SK-N-SH (cell line): ENCODE measurements at regions not wholly inside any gene's neighbourhood (a gene's known extent, or its start where the extent isn't known, plus 50 kb on each side); places are given as distances from the start of the nearest gene placed in this dataset.
"Not testable (repeated sequence)": the region's sequence is repeated elsewhere in the genome, so short reads cannot be mapped to it uniquely, and the experiment has no call there.

Source experiments
- CTCF ChIA-PET: fragments of 300-600, 350-600 bp; formaldehyde crosslinking; extraction: SDS; loops from one replicate; lab custom pipeline; 2021; lab: Yijun Ruan, JAX
- POLR2A ChIA-PET: fragments of 350-600 bp; sonication (Branson Sonifier 250); formaldehyde crosslinking; extraction: SDS; loops from one replicate; lab custom pipeline; 2020; ENCODE audit warnings: antibody characterized with exemption, inconsistent platforms; lab: Yijun Ruan, JAX
- DNase-seq: peaks from one replicate; pipeline ENCODE4 v3.0.0; 2012
- H2AFZ ChIP-seq: fragments of 200-600 bp; sonication (generic); 2 replicates; pipeline ENCODE4 v1.8.1; 2016; ENCODE audit warnings: antibody characterized with exemption, mild to moderate bottlenecking, low read depth
- H3F3A ChIP-seq: fragments of 200-600 bp; sonication (generic); replicated peaks from 2 replicates; pipeline ENCODE3; 2016; ENCODE audit warnings: antibody characterized with exemption, mild to moderate bottlenecking; ENCODE audit not compliant: insufficient read depth
- H3K27ac ChIP-seq, 2 experiments: fragments of 200-500 bp in 1 of 2; fragments of 200-600 bp in 1 of 2; sonication (Bioruptor generic) in 1 of 2; sonication (generic), shearing (Covaris generic) in 1 of 2; 2 replicates each; pipeline versions ENCODE4 v1.5.1 to v1.6.1; 2014 to 2016; ENCODE audit warnings: low read depth in 2 of 2, inconsistent platforms in 1 of 2, low read length in 1 of 2, mild to moderate bottlenecking in 1 of 2, mixed read lengths in 1 of 2
- H3K27me3 ChIP-seq: fragments of 200-600 bp; sonication (generic), shearing (Covaris generic); 2 replicates; pipeline ENCODE4 v1.6.1; 2016; ENCODE audit warnings: mixed run types; ENCODE audit not compliant: insufficient read depth
- H3K36me3 ChIP-seq, 2 experiments: fragments of 200-500 bp in 1 of 2; fragments of 200-600 bp in 1 of 2; sonication (Bioruptor generic) in 1 of 2; sonication (generic) in 1 of 2; replicated peaks in 1 of 2; 2 replicates each; pipeline versions ENCODE3 to v1.5.1; 2014 to 2016; ENCODE audit warnings: low read length in 1 of 2, mild to moderate bottlenecking in 1 of 2; ENCODE audit not compliant: insufficient read depth in 2 of 2, control insufficient read depth in 1 of 2
- H3K4me1 ChIP-seq, 2 experiments: fragments of 200-500 bp in 1 of 2; fragments of 200-600 bp in 1 of 2; sonication (Bioruptor generic) in 1 of 2; sonication (generic), shearing (Covaris generic) in 1 of 2; 2 replicates each; pipeline versions ENCODE4 v1.5.1 to v1.6.1; 2014 to 2016; ENCODE audit warnings: low read depth in 1 of 2, low read length in 1 of 2, mixed run types in 1 of 2; ENCODE audit not compliant: insufficient read depth in 2 of 2, control insufficient read depth in 1 of 2
- H3K4me2 ChIP-seq: fragments of 200-600 bp; sonication (generic), shearing (Covaris generic); 2 replicates; pipeline ENCODE4 v1.6.1; 2017; ENCODE audit warnings: mixed run types
- H3K4me3 ChIP-seq, 2 experiments: fragments of 200-500 bp in 1 of 2; fragments of 200-600 bp in 1 of 2; sonication (Bioruptor generic) in 1 of 2; sonication (generic), shearing (Covaris generic) in 1 of 2; 2 replicates each; pipeline versions ENCODE4 v1.5.1 to v1.8.1; 2014 to 2016; ENCODE audit warnings: low read depth in 2 of 2, inconsistent platforms in 1 of 2, low read length in 1 of 2, mild to moderate bottlenecking in 1 of 2, mixed read lengths in 1 of 2, moderate library complexity in 1 of 2
- H3K79me2 ChIP-seq: fragments of 200-600 bp; sonication (generic); 2 replicates; pipeline ENCODE4 v1.8.1; 2017; ENCODE audit warnings: mild to moderate bottlenecking; ENCODE audit not compliant: insufficient read depth
- H3K9ac ChIP-seq: fragments of 200-600 bp; sonication (generic); 2 replicates; pipeline ENCODE4 v1.6.1; 2017; ENCODE audit warnings: mixed run types
- H3K9me2 ChIP-seq: fragments of 200-600 bp; sonication (generic); 2 replicates; pipeline ENCODE4 v1.6.1; 2017; ENCODE audit warnings: mixed run types
- H3K9me3 ChIP-seq: fragments of 200-600 bp; sonication (generic); 2 replicates; pipeline ENCODE4 v1.6.1; 2017; ENCODE audit warnings: mixed run types, mild to moderate bottlenecking, moderate library complexity
- H4K20me1 ChIP-seq: fragments of 200-600 bp; sonication (generic); 2 replicates; pipeline ENCODE4 v1.6.1; 2017; ENCODE audit warnings: mild to moderate bottlenecking, mixed run types; ENCODE audit not compliant: insufficient read depth
- CHD2 ChIP-seq: fragments of 150-350 bp; IDR thresholded peaks from 2 replicates; pipeline ENCODE4 v1.6.1; 2018; ENCODE audit warnings: low read length; ENCODE audit not compliant: partially characterized antibody
- ELF1 ChIP-seq: IDR thresholded peaks from 2 replicates; pipeline ENCODE4 v1.4.0; 2012
- EP300 ChIP-seq, 2 experiments: IDR thresholded peaks; 2 replicates each; pipeline versions ENCODE4 v1.4.0 to v1.6.1; 2012; ENCODE audit warnings: borderline replicate concordance in 1 of 2, low read depth in 1 of 2, low read length in 1 of 2
- EZH2phosphoT487 ChIP-seq: fragments of 200-600 bp; sonication (generic); IDR thresholded peaks from 2 replicates; pipeline ENCODE4 v1.6.1; 2017; ENCODE audit warnings: low read depth, mixed run types, mild to moderate bottlenecking, antibody characterized with exemption, moderate library complexity, borderline replicate concordance
- FOSL2 ChIP-seq: IDR thresholded peaks from 2 replicates; pipeline ENCODE4 v1.4.0; 2012; ENCODE audit warnings: low read depth, mild to moderate bottlenecking, moderate library complexity, borderline replicate concordance
- FOXM1 ChIP-seq: IDR thresholded peaks from 2 replicates; pipeline ENCODE4 v1.4.0; 2012; ENCODE audit warnings: low read depth, mild to moderate bottlenecking
- GABPA ChIP-seq: IDR thresholded peaks from 2 replicates; pipeline ENCODE4 v1.4.0; 2012; ENCODE audit warnings: low read depth, mild to moderate bottlenecking
- MXI1 ChIP-seq: IDR thresholded peaks from 2 replicates; pipeline ENCODE4 v1.6.1; 2012; ENCODE audit warnings: mild to moderate bottlenecking, low read depth, low read length, improper control_type of control experiment
- NFIC ChIP-seq: IDR thresholded peaks from 2 replicates; pipeline ENCODE4 v1.4.0; 2012; ENCODE audit warnings: borderline replicate concordance
- NRF1 ChIP-seq: IDR thresholded peaks from 2 replicates; pipeline ENCODE4 v1.6.1; 2012; ENCODE audit warnings: low read depth, mild to moderate bottlenecking, low read length
- POLR2AphosphoS5 ChIP-seq: IDR thresholded peaks from 2 replicates; pipeline ENCODE4 v1.6.1; 2012; ENCODE audit warnings: low read depth, low read length
- RAD21 ChIP-seq: IDR thresholded peaks from 2 replicates; pipeline ENCODE4 v1.6.1; 2012; ENCODE audit warnings: mild to moderate bottlenecking, low read length
- RCOR1 ChIP-seq: fragments of 150-350 bp; IDR thresholded peaks from 2 replicates; pipeline ENCODE4 v1.6.1; 2017; ENCODE audit warnings: antibody characterized with exemption, low read length
- RFX5 ChIP-seq: IDR thresholded peaks from 2 replicates; pipeline ENCODE4 v1.6.1; 2012; ENCODE audit warnings: mild to moderate bottlenecking, improper control_type of control experiment, low read length
- RXRA ChIP-seq: IDR thresholded peaks from 2 replicates; pipeline ENCODE4 v1.4.0; 2012; ENCODE audit warnings: low read depth, mild to moderate bottlenecking, borderline replicate concordance
- SIN3A ChIP-seq: IDR thresholded peaks from 2 replicates; pipeline ENCODE4 v1.6.1; 2012; ENCODE audit warnings: low read depth, mild to moderate bottlenecking, low read length, moderate library complexity, borderline replicate concordance
- SMC3 ChIP-seq: IDR thresholded peaks from 2 replicates; pipeline ENCODE4 v1.6.1; 2012; ENCODE audit warnings: low read depth, low read length, improper control_type of control experiment
- TAF1 ChIP-seq: IDR thresholded peaks from 2 replicates; pipeline ENCODE4 v1.6.1; 2012; ENCODE audit warnings: low read depth, mild to moderate bottlenecking, low read length, moderate library complexity, borderline replicate concordance
- TCF12 ChIP-seq: IDR thresholded peaks from 2 replicates; pipeline ENCODE4 v1.4.0; 2012
- TEAD4 ChIP-seq: IDR thresholded peaks from 2 replicates; pipeline ENCODE4 v1.4.0; 2012; ENCODE audit warnings: mild to moderate bottlenecking, borderline replicate concordance; ENCODE audit not compliant: insufficient read depth
- YY1 ChIP-seq: IDR thresholded peaks from 2 replicates; pipeline ENCODE4 v1.4.0; 2012; ENCODE audit warnings: low read depth, mild to moderate bottlenecking
- WGBS: methylation state at CpG from one replicate; pipeline ENCODE4 v1.1.6; 2017; ENCODE audit warnings: low lambda C conversion rate; 5-methylcytosine and 5-hydroxymethylcytosine counted together
- TF ChIP-seq, protein P1 (sequence below): IDR thresholded peaks from 2 replicates; pipeline ENCODE4 v1.4.0; 2012; ENCODE audit warnings: low read depth
- TF ChIP-seq, protein P2 (sequence below): fragments of 150-350 bp; IDR thresholded peaks from 2 replicates; pipeline ENCODE4 v1.6.1; 2016; ENCODE audit warnings: mild to moderate bottlenecking, low read depth, low read length

DNA sequence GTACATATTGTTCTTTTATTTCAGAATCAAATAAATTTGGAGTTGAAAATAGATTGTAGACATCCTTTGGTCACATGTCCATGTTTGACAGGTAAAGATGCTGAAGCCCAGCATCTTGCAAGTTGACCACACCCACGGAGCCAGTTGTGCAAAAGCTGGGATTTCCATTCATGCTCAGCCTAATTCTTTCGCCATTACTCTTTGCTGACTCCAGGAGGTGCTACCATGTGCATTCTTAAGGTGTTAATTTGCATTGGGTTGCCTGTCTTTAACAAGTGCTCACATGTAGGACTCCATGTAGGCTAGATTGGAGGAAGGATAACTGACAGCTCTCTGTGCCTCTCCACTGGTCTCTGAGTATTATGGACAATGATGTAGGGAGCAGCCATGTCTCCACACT is 660.7 kb downstream of the LMO4 start (continued):
- no peak for TF ChIP-seq SIN3A
- TF ChIP-seq FOXM1 = no peak
- no peak for TF ChIP-seq YY1

DNA sequence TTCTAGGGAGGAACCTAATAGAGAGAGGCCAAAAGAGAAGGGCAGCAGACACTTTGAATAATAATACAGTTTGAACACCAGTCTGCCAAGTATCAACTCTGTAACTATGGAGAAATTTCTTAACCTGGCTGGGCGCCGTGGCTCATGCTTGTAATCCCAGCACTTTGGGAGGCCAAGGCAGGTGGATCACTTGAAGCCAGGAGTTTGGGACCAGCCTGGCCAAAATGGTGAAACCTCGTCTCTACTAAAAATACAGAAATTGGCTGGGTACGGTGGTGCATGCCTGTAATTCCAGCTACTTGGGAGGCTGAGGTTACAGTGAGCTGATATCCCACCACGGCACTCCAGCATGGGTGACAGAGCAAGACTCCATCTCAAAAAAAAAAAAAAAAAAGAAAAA is 663.9 kb downstream of the LMO4 start:
- H3K4me1 ChIP-seq, CTCF ChIA-PET, H2AFZ ChIP-seq, H3K27me3 ChIP-seq, H3K4me2 ChIP-seq, H3F3A ChIP-seq, H3K9me2 ChIP-seq, POLR2A ChIA-PET, H3K36me3 ChIP-seq, H3K9ac ChIP-seq, H3K27ac ChIP-seq, DNase-seq, H3K4me3 ChIP-seq, H3K79me2 ChIP-seq, H4K20me1 ChIP-seq, H3K9me3 ChIP-seq: not testable (repeated sequence)
- 70% methylated on average over 5 of the region's 5 CpGs for WGBS

DNA sequence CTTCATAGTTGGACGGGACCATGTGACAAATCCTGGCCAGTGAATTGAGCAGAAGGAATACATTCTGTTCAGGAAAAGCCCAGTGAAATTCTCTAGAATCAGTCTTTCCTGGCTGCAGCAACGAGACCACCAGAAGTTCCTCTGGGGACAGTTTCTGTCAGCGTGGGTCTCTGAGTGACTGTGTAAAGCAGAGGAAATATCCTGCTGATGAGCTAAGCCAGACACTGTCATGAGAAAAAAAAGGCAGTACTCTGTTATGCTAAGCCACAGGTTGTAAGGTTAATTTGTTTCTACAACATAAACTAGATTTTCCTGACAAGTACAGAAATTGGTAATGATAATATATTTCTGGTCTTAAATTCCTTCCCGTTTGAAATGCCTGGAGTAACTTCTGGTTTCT is 664.4 kb downstream of the LMO4 start:
- DNase-seq = no peak
- Histone ChIP-seq H3K27ac (no peak overlapping the region), H3K9ac (no peak overlapping the region), H3F3A (no peaks in the 10 kb centered on the region), H3K79me2 (no peaks in the 10 kb centered on the region), H3K4me2 (no peak overlapping the region), H4K20me1 (no peaks in the 10 kb centered on the region), H3K9me3 (no peaks in the 10 kb centered on the region), H3K4me1 (no peaks in the 10 kb centered on the region), H3K4me3 (no peak overlapping the region), H3K27me3 (no peaks in the 10 kb centered on the region), H3K9me2 (no peaks in the 10 kb centered on the region), H2AFZ (no peak overlapping the region), H3K36me3 (no peaks in the 10 kb centered on the region)
- CTCF ChIA-PET = no interaction called here
- WGBS = 39% methylated on average over 4 of the region's 4 CpGs
- POLR2A ChIA-PET = no interaction called here
- TF ChIP-seq EP300 (IDR thresholded peaks at IDR 0.05; ENCODE audit: borderline replicate concordance in 1 of 2, low read depth in 1 of 2, low read length in 1 of 2) (no peak), EZH2phosphoT487 (no peak), NRF1 (no peak), ELF1 (no peak), MXI1 (no peak), NFIC (no peak), FOXM1 (no peak)
- TF ChIP-seq, protein P1, sequence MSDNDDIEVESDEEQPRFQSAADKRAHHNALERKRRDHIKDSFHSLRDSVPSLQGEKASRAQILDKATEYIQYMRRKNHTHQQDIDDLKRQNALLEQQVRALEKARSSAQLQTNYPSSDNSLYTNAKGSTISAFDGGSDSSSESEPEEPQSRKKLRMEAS = no peak

DNA sequence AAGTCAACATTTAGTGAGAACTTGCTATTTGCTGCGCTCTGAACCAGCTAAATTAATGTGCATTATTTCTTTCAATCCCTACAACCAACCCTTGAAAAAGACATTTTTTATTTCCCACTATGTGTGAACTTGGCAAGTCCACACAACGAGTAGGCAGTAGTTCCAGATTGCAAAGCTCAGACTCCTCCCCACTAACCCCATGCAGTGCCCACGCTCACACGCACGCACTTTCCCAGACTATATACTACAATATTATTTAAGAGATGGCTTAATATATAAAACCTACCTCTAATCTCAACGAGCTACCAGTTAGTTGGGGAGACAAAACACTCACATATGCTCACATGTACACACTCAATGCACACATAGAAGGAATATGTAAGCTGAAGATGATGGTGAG is 671.2 kb downstream of the LMO4 start:
- CTCF ChIA-PET = interaction anchor here (1.1 to 1.2 kb wide), 3 partner anchors 7 to 47 kb away, joined by 3 read pairs; no protein-coding TSS in a partner anchor
- Histone ChIP-seq H3F3A (no peaks in the 10 kb centered on the region), H3K79me2 (no peaks in the 10 kb centered on the region), H3K4me1 (no peaks in the 10 kb centered on the region), H3K9me2 (no peaks in the 10 kb centered on the region), H2AFZ (no peak overlapping the region), H3K4me2 (no peak overlapping the region), H3K27me3 (no peaks in the 10 kb centered on the region), H3K4me3 (no peak overlapping the region), H3K27ac (no peak overlapping the region), H3K36me3 (no peaks in the 10 kb centered on the region), H3K9me3 (no peaks in the 10 kb centered on the region), H4K20me1 (no peaks in the 10 kb centered on the region), H3K9ac (no peak overlapping the region)
- POLR2A ChIA-PET = no interaction called here
- no peak for DNase-seq
- 70% methylated on average over 6 of the region's 6 CpGs for WGBS
- TF ChIP-seq POLR2AphosphoS5 = no peak
- no peak for TF ChIP-seq GABPA
- TF ChIP-seq SMC3 = no peak
- TF ChIP-seq RXRA = no peak
- no peak for TF ChIP-seq RCOR1
- TF ChIP-seq, protein P2, sequence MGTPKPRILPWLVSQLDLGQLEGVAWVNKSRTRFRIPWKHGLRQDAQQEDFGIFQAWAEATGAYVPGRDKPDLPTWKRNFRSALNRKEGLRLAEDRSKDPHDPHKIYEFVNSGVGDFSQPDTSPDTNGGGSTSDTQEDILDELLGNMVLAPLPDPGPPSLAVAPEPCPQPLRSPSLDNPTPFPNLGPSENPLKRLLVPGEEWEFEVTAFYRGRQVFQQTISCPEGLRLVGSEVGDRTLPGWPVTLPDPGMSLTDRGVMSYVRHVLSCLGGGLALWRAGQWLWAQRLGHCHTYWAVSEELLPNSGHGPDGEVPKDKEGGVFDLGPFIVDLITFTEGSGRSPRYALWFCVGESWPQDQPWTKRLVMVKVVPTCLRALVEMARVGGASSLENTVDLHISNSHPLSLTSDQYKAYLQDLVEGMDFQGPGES = no peak
- no peak for TF ChIP-seq RAD21
- TF ChIP-seq FOXM1 = no peak
- no peak for TF ChIP-seq TAF1
- no peak for TF ChIP-seq CHD2
- TF ChIP-seq FOSL2 = no peak
- TF ChIP-seq RFX5 = no peak
- no peak for TF ChIP-seq TCF12
- no peak for TF ChIP-seq ELF1
- TF ChIP-seq TEAD4 = no peak
